NCI-H2171 treated with DMSO at 0.1 percent for 48 hours (cell line): ENCODE measurements at regions not wholly inside any gene's neighbourhood (a gene's known extent, or its start where the extent isn't known, plus 50 kb on each side); places are given as distances from the start of the nearest gene placed in this dataset.

ENCODE experiments used
- DNase-seq: peaks from one replicate; lab custom pipeline; 2025; lab: John Stamatoyannopoulos, UW

GRCh38 chr16:87227296-87227951 lies 89.8 kb downstream of the C16orf95 start:
- no peak for DNase-seq

DNA sequence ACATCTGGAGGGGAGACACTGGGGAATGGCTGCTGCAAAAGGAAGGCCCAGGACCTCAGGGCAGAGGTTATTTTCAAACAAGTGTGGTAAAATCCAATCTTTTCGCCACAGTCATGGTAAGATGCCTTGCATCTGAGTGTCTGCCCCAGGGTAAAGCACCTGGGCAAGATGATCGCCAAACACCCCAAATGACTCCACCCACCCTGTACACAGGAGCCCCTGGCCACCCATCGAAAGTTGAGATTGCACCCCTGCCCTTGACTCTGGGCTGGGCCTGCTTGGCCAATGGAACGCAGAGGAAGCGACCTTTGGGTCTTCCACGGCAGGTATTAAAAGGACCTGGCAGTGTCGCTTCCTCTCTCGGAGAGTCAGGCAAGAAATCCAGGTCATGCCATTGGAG lies 88.8 kb downstream of the C16orf95 start:
- no peak for DNase-seq

DNA sequence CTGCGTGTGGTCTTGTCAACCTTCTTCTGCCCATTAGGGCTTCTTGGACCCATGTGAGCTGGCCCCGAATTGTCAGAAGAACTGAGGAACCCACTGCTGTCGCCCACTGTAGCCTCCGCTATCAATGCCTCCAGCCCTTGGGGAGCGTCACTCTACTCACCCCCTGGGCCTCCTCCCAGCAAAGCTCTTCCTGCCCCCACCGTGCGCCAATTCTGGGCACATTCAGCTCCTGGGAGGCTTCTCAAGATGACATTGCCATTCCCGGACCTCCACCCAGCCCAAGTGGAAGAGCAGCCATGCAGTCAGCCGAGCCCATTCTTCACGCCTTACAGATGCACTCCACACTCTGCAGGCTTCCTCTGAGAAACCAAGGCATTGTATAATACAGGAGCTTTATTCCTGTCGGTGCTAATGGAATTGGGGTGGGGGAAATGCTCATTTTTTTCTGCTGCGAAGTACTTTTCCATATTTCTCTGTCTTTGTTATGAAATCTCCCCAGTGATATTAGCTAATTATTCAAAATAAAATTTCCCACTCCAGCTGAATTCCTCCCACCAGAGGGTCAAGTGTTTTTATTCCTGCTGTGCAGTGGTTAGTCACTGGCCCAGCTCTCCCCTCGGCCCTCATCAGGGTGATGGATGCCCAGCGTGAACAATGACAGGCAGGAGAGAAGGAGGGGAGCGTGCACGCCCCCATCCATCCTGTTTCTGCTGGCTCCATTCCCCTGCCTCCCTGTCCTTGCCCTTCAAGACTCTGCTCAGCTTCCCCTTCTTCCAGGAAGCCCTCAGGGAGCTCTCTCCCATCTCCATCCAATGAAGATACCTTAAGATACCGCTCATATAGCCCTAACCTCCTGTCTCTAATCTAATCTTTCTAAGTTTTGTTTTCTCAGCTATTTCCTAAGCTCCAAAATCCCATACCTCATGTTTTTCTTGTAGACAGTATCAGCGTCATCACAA lies 87.7 kb downstream of the C16orf95 start:
- DNase-seq = no peak

GRCh38 chr16:87230571-87230970 lies 86.6 kb downstream of the C16orf95 start:
- DNase-seq = no peak

DNA sequence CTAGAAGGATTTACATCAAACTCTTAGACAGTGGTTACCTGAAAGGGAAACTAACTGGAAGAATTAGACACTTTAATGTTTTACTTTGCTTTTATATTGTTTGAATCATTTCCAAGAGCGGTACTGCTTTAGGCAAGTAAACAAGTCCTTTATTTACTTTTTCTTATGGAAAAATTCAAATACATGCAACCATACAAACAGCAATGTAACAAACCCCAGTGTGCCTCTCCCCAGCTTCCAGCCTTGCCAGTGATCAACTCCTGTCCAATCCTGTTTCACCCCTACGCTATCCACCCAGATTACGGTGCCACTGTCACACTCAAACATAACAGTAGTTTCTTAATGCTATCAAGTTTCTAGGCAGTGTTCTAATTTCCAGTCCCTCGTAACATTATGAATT lies 85.9 kb downstream of the C16orf95 start:
- no peak for DNase-seq

DNA sequence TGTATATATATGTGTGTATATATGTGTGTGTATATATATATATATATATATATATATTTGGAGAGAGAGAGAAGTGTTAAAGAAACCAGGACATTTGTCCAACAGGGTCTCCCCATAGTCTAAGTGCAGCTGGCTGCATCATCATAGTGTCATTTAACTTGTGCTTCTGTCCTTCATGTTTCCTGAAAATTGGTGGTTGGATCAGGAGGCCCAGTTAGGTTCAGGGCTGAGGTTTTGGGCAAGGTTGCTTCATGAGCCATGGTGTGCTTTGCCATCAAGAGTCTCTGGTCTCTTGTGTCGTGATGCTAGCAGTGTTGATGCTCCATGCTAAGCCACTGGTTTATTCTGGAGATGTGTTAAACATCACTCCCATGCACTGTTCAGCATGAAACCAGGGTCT lies 85.3 kb downstream of the C16orf95 start:
- DNase-seq = no peak

- DNase-seq = no peak
These were observed 83.3 kb downstream of the C16orf95 start for GRCh38 chr16:87233928-87234327.

GRCh38 chr16:87234601-87235000 lies 82.6 kb downstream of the C16orf95 start:
- DNase-seq = no peak

- DNase-seq = no peak
These were observed 81.2 kb downstream of the C16orf95 start for GRCh38 chr16:87235810-87236515.

GRCh38 chr16:87236516-87237115 lies 80.6 kb downstream of the C16orf95 start:
- DNase-seq = no peak

DNA sequence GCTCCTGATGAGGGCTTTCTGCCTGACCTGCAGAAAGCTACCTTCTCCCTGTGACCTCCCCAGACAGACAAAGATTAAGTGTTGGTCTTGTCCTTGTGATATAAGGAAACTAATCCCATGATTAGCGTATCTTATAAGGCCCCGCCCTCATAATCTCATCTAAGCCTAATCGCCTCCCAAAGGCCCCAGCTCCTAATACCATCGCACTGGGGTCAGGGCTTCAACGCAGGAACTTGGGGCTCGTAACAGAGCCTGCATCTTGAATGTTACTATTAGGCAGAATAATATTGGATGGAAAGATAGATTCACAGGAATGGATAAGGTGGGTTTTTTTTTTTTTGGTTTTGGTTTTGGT lies 78.9 kb downstream of the C16orf95 start:
- no peak for DNase-seq

- no peak for DNase-seq
These were observed 77.6 kb downstream of the C16orf95 start for GRCh38 chr16:87239545-87239944.

DNA sequence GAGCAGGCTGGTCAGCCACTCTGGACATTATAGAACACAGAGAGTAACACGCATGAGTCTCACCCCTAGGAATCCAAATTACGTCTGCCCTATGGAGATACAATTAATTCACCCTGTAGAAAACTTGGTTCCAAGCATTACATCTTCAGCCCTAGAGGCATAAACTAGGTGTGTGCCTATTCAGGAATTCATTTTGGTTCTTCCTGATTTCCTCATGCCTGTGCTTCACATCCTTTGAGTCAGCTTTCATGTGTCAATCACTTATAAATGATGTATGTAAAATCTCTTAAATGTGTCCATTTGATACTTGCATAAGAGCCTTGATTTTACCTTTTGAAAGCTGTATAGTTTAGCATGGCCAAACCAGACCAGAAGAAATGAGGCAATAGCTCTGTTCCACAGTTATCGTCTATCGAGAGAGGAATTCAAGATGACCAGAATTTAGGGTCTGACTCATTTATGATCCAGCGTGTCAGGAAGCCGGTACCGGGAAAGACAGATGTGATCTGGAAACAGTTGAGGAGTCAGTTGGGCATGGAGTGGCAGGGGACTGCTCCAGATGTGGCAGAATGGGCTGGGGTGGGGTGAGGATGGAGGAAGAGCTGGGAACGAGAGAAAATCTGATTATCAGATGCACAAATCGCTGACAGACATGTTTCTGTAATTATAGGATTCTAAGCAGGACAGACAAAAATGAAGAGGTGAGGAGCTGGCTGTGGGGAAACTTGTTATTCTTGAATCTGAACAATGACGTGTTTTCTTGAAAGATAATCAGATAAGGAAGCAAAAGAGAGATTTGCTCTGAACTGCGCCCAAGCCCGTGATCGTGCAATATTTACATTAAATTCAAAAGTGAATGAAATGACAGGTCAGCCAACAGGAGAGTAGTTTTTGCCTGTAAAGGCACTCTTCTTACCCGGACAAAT lies 76.7 kb downstream of the C16orf95 start:
- DNase-seq = no peak

GRCh38 chr16:87241137-87241771 lies 75.9 kb downstream of the C16orf95 start:
- no peak for DNase-seq

DNA sequence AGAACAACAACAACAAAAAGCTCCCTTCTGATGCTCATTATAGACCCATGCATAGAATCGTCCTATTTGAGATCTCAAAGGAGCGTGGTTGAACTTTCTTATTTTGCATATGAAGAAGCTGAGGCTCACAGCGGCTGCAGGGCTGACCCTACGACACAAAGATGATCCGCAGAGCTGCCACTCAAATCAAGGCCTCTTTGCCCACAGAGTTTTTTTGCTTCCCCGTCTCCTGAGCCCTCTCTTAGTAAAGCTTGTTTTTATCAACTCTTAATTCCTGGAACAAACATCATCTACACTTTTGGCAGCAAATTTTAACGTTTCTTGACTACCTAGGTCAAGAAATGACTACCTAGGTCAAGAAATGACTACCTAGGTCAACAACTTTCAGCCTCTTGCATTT lies 73.7 kb downstream of the C16orf95 start:
- no peak for DNase-seq

DNA sequence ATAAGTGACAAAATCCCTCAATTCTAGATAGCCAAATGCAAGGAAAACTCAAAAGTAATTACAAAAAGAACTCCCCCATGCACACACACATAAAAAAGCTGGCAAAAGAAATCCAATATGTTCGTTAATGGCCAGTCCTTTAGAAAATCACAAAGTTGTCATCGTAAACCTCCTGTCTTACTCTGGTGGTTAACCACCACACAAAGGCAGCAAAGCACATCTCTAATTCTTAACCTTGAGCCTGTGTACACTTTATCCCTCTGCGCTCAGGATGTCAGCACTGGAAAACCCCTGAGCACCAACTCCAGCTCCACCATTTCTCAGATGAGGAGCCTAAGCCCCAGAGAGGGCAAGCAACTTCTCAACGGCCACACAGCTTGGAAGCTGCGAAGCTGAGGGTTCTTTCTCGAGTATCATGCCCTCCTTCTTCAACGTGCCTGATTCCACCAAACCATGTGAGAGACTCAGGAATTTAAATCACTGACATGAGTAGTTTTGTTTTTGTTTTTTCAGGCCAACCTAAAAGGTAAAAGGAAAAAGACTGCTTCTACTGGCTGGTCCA lies 72.5 kb downstream of the C16orf95 start:
- DNase-seq = no peak

- DNase-seq = no peak
These were observed 71.7 kb downstream of the C16orf95 start for GRCh38 chr16:87245511-87245910.

DNA sequence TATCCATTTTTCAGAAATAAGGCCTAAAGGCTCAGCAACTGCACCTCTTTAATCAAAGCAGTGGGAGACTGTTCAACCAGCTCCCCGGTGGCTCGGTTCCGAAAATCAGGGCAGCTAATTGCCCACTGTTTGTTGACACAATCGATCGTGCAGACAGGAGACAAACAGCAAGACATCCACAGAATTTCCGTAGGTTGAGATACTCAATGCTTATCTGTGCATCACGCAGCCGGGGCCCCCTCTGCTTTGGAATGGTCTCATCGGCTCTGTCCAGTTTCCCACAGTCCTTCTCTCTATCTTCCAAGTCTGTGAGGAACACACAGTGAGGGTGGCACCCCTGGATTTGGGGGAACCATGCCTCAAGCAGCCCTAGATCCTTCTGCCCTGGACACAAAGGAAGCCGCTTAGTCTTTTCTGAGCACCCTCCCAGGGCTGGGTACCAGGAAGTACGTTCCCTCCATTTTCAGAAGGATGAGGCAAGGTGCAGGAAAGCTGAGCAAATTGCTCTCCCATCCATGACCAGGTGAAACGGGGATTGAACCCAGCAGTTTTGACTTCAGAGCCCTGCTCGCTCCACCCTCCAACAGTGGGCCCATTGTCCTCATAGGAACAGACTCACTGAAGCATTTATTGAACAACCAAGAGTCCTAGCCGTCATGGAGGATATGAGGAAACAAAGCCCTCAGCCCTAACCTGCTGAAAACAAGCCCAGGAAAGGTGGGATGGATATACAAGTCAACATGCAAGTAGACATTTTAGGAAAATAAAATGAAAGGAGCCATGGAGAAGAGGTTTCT lies 70.7 kb downstream of the C16orf95 start:
- DNase-seq = no peak

- DNase-seq = no peak
These were observed 68.5 kb downstream of the C16orf95 start for GRCh38 chr16:87248714-87249113.

- DNase-seq = no peak
These were observed 67.8 kb downstream of the C16orf95 start for GRCh38 chr16:87249425-87249824.
